Neural cell (in vitro differentiated cells): ENCODE measurements at regions not wholly inside any gene's neighbourhood (a gene's known extent, or its start where the extent isn't known, plus 50 kb on each side); places are given as distances from the start of the nearest gene placed in this dataset.

Source experiments
- CTCF ChIP-seq: fragments of 450-650 bp; IDR thresholded peaks from 2 replicates; pipeline ENCODE4 v1.5.1; 2014; ENCODE audit warnings: antibody characterized with exemption, mild to moderate bottlenecking, moderate library complexity; ENCODE audit not compliant: poor library complexity, severe bottlenecking
- EP300 ChIP-seq: fragments of 450-650 bp; conservative IDR thresholded peaks from 2 replicates; pipeline ENCODE4 v1.6.1; 2014; ENCODE audit warnings: antibody characterized with exemption, mild to moderate bottlenecking, moderate library complexity; ENCODE audit not compliant: poor library complexity, severe bottlenecking
- MXI1 ChIP-seq: fragments of 450-650 bp; conservative IDR thresholded peaks from 2 replicates; pipeline ENCODE4 v1.6.1; 2014; ENCODE audit warnings: antibody characterized with exemption, mild to moderate bottlenecking; ENCODE audit not compliant: poor library complexity, severe bottlenecking
- POLR2AphosphoS5 ChIP-seq: IDR thresholded peaks from 2 replicates; pipeline ENCODE4 v1.6.1; 2012
- RAD21 ChIP-seq: fragments of 450-650 bp; conservative IDR thresholded peaks from 2 replicates; pipeline ENCODE4 v1.6.1; 2014; ENCODE audit warnings: antibody characterized with exemption, mild to moderate bottlenecking, moderate library complexity

- TF ChIP-seq POLR2AphosphoS5 (no peak), CTCF (no peak), RAD21 (no peak), EP300 (no peak), MXI1 (no peak)
Measured at GRCh38 chr4:59238212-59238611, 1961.9 kb upstream of the ADGRL3 start.
